Osteocyte (in vitro differentiated cells): ENCODE measurements at regions not wholly inside any gene's neighbourhood (a gene's known extent, or its start where the extent isn't known, plus 50 kb on each side); places are given as distances from the start of the nearest gene placed in this dataset.

Source experiments
- DNase-seq: peaks from one replicate; pipeline ENCODE4 v3.0.0; 2021; ENCODE audit warnings: mixed read lengths; ENCODE audit not compliant: unreplicated experiment; ENCODE audit errors: extremely low spot score
- H3K27ac Mint-ChIP-seq: one replicate; pipeline ENCODE4 v1.8.0; 2021; ENCODE audit warnings: mild to moderate bottlenecking, mixed read lengths; ENCODE audit not compliant: unreplicated experiment
- H3K27me3 Mint-ChIP-seq: one replicate; pipeline ENCODE4 v1.8.0; 2021; ENCODE audit warnings: mixed read lengths; ENCODE audit not compliant: unreplicated experiment
- H3K36me3 Mint-ChIP-seq: one replicate; pipeline ENCODE4 v1.8.0; 2021; ENCODE audit warnings: mixed read lengths; ENCODE audit not compliant: unreplicated experiment
- H3K4me1 Mint-ChIP-seq: one replicate; pipeline ENCODE4 v1.8.0; 2021; ENCODE audit warnings: mixed read lengths; ENCODE audit not compliant: unreplicated experiment
- H3K4me3 Mint-ChIP-seq: one replicate; pipeline ENCODE4 v1.8.0; 2021; ENCODE audit warnings: mild to moderate bottlenecking, moderate library complexity, mixed read lengths; ENCODE audit not compliant: unreplicated experiment
- H3K9me3 Mint-ChIP-seq: one replicate; pipeline ENCODE4 v1.8.0; 2021; ENCODE audit warnings: mixed read lengths; ENCODE audit not compliant: unreplicated experiment
- TF ChIP-seq, protein P1 (sequence below): fragments of 200-600 bp; sonication (generic); IDR thresholded peaks from 2 replicates; pipeline ENCODE4 v1.5.0; 2021; ENCODE audit warnings: antibody characterized with exemption, mild to moderate bottlenecking, moderate library complexity

GRCh38 chr6:22101163-22101562, 195.7 kb downstream of the PRL start:
- Mint-ChIP-seq H3K9me3 (no peaks in the 10 kb centered on the region), H3K4me3 (no peak overlapping the region), H3K4me1 (no peaks in the 10 kb centered on the region), H3K27me3 (no peaks in the 10 kb centered on the region), H3K36me3 (no peaks in the 10 kb centered on the region), H3K27ac (no peak overlapping the region)
- DNase-seq: no peak
- TF ChIP-seq, protein P1, sequence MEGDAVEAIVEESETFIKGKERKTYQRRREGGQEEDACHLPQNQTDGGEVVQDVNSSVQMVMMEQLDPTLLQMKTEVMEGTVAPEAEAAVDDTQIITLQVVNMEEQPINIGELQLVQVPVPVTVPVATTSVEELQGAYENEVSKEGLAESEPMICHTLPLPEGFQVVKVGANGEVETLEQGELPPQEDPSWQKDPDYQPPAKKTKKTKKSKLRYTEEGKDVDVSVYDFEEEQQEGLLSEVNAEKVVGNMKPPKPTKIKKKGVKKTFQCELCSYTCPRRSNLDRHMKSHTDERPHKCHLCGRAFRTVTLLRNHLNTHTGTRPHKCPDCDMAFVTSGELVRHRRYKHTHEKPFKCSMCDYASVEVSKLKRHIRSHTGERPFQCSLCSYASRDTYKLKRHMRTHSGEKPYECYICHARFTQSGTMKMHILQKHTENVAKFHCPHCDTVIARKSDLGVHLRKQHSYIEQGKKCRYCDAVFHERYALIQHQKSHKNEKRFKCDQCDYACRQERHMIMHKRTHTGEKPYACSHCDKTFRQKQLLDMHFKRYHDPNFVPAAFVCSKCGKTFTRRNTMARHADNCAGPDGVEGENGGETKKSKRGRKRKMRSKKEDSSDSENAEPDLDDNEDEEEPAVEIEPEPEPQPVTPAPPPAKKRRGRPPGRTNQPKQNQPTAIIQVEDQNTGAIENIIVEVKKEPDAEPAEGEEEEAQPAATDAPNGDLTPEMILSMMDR: no peak

- Mint-ChIP-seq H3K27me3 (no peaks in the 10 kb centered on the region), H3K4me1 (no peaks in the 10 kb centered on the region), H3K4me3 (no peak overlapping the region), H3K36me3 (no peaks in the 10 kb centered on the region), H3K27ac (no peak overlapping the region), H3K9me3 (no peaks in the 10 kb centered on the region)
- TF ChIP-seq, protein P1: no peak
- DNase-seq: no peak
These were observed 194.2 kb downstream of the PRL start for GRCh38 chr6:22102671-22103070.

DNA sequence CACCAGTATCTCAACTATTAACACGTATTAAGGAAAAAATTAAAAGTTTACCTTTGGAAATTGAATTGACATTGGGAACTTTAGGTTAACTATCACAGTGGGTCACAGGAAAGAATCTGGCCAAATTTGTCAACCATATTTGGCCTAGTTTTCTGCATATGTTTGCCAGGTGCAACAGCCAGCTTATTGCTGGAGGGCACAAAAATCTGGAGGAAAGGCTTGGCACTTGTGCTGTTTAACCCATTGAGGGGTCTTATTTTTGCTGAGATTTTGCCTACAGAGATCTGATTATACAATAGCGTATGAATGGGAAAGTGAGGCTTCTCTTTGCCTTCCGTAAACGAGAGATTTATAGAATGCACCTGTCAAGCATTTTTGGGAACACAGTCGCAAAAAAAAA, 190.4 kb downstream of the PRL start:
- Mint-ChIP-seq H3K27ac (no peak overlapping the region), H3K4me3 (no peak overlapping the region), H3K4me1 (peaks cover 2% of the 10 kb centered on the region), H3K27me3 (no peaks in the 10 kb centered on the region), H3K36me3 (no peaks in the 10 kb centered on the region), H3K9me3 (no peaks in the 10 kb centered on the region)
- no peak for DNase-seq
- TF ChIP-seq, protein P1: no peak

DNA sequence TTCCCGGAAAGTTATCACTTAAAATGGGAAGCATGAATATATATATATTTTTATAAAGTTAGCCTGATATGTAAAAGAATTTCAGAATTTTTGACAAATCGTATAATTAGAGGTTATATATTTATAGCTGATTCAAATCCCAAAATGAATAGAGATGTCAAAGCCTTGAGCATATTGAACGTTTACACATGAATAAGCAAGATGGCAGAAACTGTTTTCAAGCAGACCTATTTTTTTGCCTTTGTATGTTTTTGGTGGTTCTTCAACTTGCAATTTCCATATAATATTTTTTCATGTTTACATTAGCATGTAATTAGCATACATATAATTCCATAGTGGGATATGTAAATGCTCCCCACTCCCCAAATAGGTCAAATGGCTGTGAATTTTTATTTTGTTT, 189.9 kb downstream of the PRL start:
- Mint-ChIP-seq H3K4me3 (no peak overlapping the region), H3K4me1 (peaks cover 2% of the 10 kb centered on the region), H3K36me3 (no peaks in the 10 kb centered on the region), H3K27me3 (no peaks in the 10 kb centered on the region), H3K27ac (no peak overlapping the region), H3K9me3 (no peaks in the 10 kb centered on the region)
- no peak for DNase-seq
- TF ChIP-seq, protein P1: no peak

DNA sequence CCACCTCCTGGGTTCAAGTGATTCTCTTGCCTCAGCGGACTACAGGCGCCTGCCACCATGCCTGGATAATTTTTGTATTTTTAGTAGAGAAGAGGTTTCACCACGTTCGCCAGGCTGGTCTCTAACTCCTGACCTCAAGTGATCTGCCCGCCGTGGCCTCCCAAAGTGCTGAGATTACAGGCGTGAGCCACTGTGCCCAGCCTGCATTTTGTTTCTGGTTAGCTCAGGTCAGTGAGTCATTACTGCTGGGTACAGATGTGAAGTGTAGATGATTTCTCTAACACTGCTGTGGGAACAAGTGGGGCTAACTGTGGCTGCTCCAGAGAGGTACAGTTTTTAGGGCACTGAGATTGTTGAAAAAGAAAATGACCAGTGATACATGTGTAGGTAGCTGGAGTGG, 188.6 kb downstream of the PRL start:
- H3K27me3 Mint-ChIP-seq: no peaks in the 10 kb centered on the region
- DNase-seq: no peak
- no peaks in the 10 kb centered on the region for H3K36me3 Mint-ChIP-seq
- H3K4me1 Mint-ChIP-seq: peaks cover 8% of the 10 kb centered on the region
- no peak overlapping the region for H3K4me3 Mint-ChIP-seq
- H3K27ac Mint-ChIP-seq: no peak overlapping the region
- no peaks in the 10 kb centered on the region for H3K9me3 Mint-ChIP-seq
- TF ChIP-seq, protein P1: no peak
